Adrenal gland (tissue), 9 donors: ENCODE measurements at regions not wholly inside any gene's neighbourhood (a gene's known extent, or its start where the extent isn't known, plus 50 kb on each side); places are given as distances from the start of the nearest gene placed in this dataset.

Experiments used
- DNase-seq, 7 donors: peaks; one replicate each; pipeline ENCODE4 v3.0.0-alpha.2; 2019 to 2020
- H3K27ac ChIP-seq, 5 donors: fragments of 200-600 bp; sonication (generic) in 4 of 5; 1 replicate in 3 of 5; 2 replicates in 2 of 5; pipeline versions ENCODE4 v1.5.1 to v1.8.0; 2016 to 2020; ENCODE audit warnings: mild to moderate bottlenecking in 1 of 5
- H3K27me3 ChIP-seq: fragments of 200-600 bp; 2 replicates; pipeline ENCODE4 v1.8.0; 2021
- H3K36me3 ChIP-seq, 2 donors: fragments of 200-600 bp; replicated peaks in 1 of 2; 1 replicate in 1 of 2; 2 replicates in 1 of 2; pipeline versions ENCODE4 v1.5.1 to v1.8.0; 2018 to 2022
- H3K4me1 ChIP-seq, 2 donors: fragments of 200-600 bp; replicated peaks in 1 of 2; 1 replicate in 1 of 2; 2 replicates in 1 of 2; pipeline versions ENCODE4 v1.5.1 to v1.8.0; 2018 to 2021
- H3K4me3 ChIP-seq, 4 donors: fragments of 200-600 bp; sonication (generic) in 3 of 4; one replicate each; pipeline ENCODE4 v1.5.1; 2016 to 2018
- H3K9me3 ChIP-seq, 3 donors: fragments of 200-600 bp; sonication (generic) in 1 of 3; replicated peaks in 1 of 3; 1 replicate in 2 of 3; 2 replicates in 1 of 3; pipeline versions ENCODE4 v1.5.1 to v1.8.0; 2016 to 2021
- CTCF ChIP-seq, 6 experiments: fragments of 450-650 bp in 4 of 6; fragments of 200-600 bp in 2 of 6; sonication (generic) in 1 of 6; IDR thresholded peaks; 1 replicate in 5 of 6; 2 replicates in 1 of 6; pipeline versions ENCODE4 v1.5.1 to v1.8.0; 2016 to 2021; ENCODE audit warnings: antibody characterized with exemption in 6 of 6, mild to moderate bottlenecking in 2 of 6, moderate library complexity in 1 of 6
- POLR2A ChIP-seq, 2 donors: fragments of 450-650 bp; IDR thresholded peaks; one replicate each; pipeline ENCODE4 v1.6.1; 2017; ENCODE audit warnings: antibody characterized with exemption in 2 of 2, mild to moderate bottlenecking in 2 of 2, moderate library complexity in 1 of 2
- WGBS, 4 donors: extraction: QIAGEN DNeasy Blood & Tissue Kit in 2 of 4; methylation state at CpG; one replicate each; pipeline versions ENCODE4 v1.1.5 to v1.1.7; 2013 to 2017; 5-methylcytosine and 5-hydroxymethylcytosine counted together
- intact Hi-C, 2 donors: fragments of 100-400 bp; cut with DNase I; formaldehyde crosslinking; loops; one replicate each; pipeline versions ENCODE4 v1.14.1 to v1.15.0; 2022 to 2023
- donor health status: healthy with polysubstance abuse.
- donor health status: Bipolar disorder and iron deficiency.
- donor health status: DM: yes; HTN: yes; CAD: no.
- donor health status: DM: no; HTN: no; CAD: no.
- donor health status: DM: no; HTN: no; CAD: no.

- 77 to 87% (median 85%) methylated on average over 17 to 26 of the region's 26 CpGs for WGBS, 4 donors
- H3K9me3 ChIP-seq = no peaks in the 10 kb centered on the region
- no peak overlapping the region for H3K27ac ChIP-seq
- DNase-seq = no peak
- H3K4me1 ChIP-seq = no peaks in the 10 kb centered on the region
- intact Hi-C loops = no loop called here
- no peak overlapping the region for H3K4me3 ChIP-seq
- H3K27me3 ChIP-seq = no peaks in the 10 kb centered on the region
- H3K36me3 ChIP-seq = no peaks in the 10 kb centered on the region
- TF ChIP-seq POLR2A (IDR thresholded peaks at IDR 0.05) = no peak
- TF ChIP-seq CTCF (IDR thresholded peaks at IDR 0.05) = no peak
These were observed 205.7 kb downstream of the ASB1 start for GRCh38 chr2:238632181-238633060.

GRCh38 chr2:238633426-238634328, 206.9 kb downstream of the ASB1 start:
- Histone ChIP-seq H3K4me3 (no peak overlapping the region), H3K27me3 (no peaks in the 10 kb centered on the region), H3K36me3 (no peaks in the 10 kb centered on the region), H3K27ac (no peak overlapping the region), H3K4me1 (no peaks in the 10 kb centered on the region), H3K9me3 (no peaks in the 10 kb centered on the region)
- no peak for TF ChIP-seq POLR2A (IDR thresholded peaks at IDR 0.05)
- no peak for TF ChIP-seq CTCF (IDR thresholded peaks at IDR 0.05)
- 85 to 94% (median 88%) methylated on average over 41 of the region's 41 CpGs for WGBS, 4 donors
- intact Hi-C loops = no loop called here
- no peak for DNase-seq

GRCh38 chr2:238634701-238635357, 208.1 kb downstream of the ASB1 start:
- Histone ChIP-seq H3K4me1 (no peaks in the 10 kb centered on the region), H3K4me3 (no peak overlapping the region), H3K27me3 (no peaks in the 10 kb centered on the region), H3K36me3 (no peaks in the 10 kb centered on the region), H3K9me3 (no peaks in the 10 kb centered on the region), H3K27ac (no peak overlapping the region)
- intact Hi-C loops = no loop called here
- no peak for TF ChIP-seq CTCF (IDR thresholded peaks at IDR 0.05)
- TF ChIP-seq POLR2A (IDR thresholded peaks at IDR 0.05) = no peak
- no peak for DNase-seq
- 87 to 90% (median 88%) methylated on average over 11 to 12 of the region's 12 CpGs for WGBS, 4 donors

- H3K27ac ChIP-seq = no peak overlapping the region
- H3K4me1 ChIP-seq = no peaks in the 10 kb centered on the region
- no peaks in the 10 kb centered on the region for H3K9me3 ChIP-seq
- H3K36me3 ChIP-seq = no peaks in the 10 kb centered on the region
- TF ChIP-seq POLR2A (IDR thresholded peaks at IDR 0.05) (no peak), CTCF (IDR thresholded peaks at IDR 0.05) (no peak)
- H3K27me3 ChIP-seq = no peaks in the 10 kb centered on the region
- no peak overlapping the region for H3K4me3 ChIP-seq
- no peak for DNase-seq
- intact Hi-C loops = no loop called here
- 80 to 91% (median 89%) methylated on average over 8 of the region's 8 CpGs for WGBS, 4 donors
These were observed 208.9 kb downstream of the ASB1 start for GRCh38 chr2:238635647-238636051.
